ENCODE measurements at regions not wholly inside any gene's neighbourhood (a gene's known extent, or its start where the extent isn't known, plus 50 kb on each side); places are given as distances from the start of the nearest gene placed in this dataset.

- no peak overlapping the region for H3K27ac Mint-ChIP-seq
- no peak for DNase-seq (ENCODE audit: low spot score, unreplicated experiment)
- H3K9me3 Mint-ChIP-seq (ENCODE audit: low read depth): peaks cover 21% of the 10 kb centered on the region
- TF ChIP-seq CTCF (IDR thresholded peaks at IDR 0.05; ENCODE audit: unreplicated experiment): no peak
- peaks cover 7% of the 10 kb centered on the region for H3K27me3 Mint-ChIP-seq
- H3K4me1 Mint-ChIP-seq (ENCODE audit: low read depth): peaks cover 14% of the 10 kb centered on the region
- H3K4me3 Mint-ChIP-seq (ENCODE audit: low read depth): no peak overlapping the region
- no peaks in the 10 kb centered on the region for H3K36me3 Mint-ChIP-seq (ENCODE audit: insufficient read depth)
These were observed 89.3 kb upstream of the UNC5B start for GRCh38 chr10:71123023-71123422.

- DNase-seq (ENCODE audit: low spot score, unreplicated experiment): no peak
- H3K4me3 Mint-ChIP-seq (ENCODE audit: low read depth): no peak overlapping the region
- no peaks in the 10 kb centered on the region for H3K36me3 Mint-ChIP-seq (ENCODE audit: insufficient read depth)
- H3K9me3 Mint-ChIP-seq (ENCODE audit: low read depth): peaks cover 12% of the 10 kb centered on the region
- H3K27ac Mint-ChIP-seq: peak overlapping the region; percentile 84
- H3K27me3 Mint-ChIP-seq: peaks cover 7% of the 10 kb centered on the region
- TF ChIP-seq CTCF (IDR thresholded peaks at IDR 0.05; ENCODE audit: unreplicated experiment): no peak
- H3K4me1 Mint-ChIP-seq (ENCODE audit: low read depth): peaks cover 25% of the 10 kb centered on the region
These were observed 87.2 kb upstream of the UNC5B start for GRCh38 chr10:71124921-71125748.

GRCh38 chr10:71125749-71126107, 86.6 kb upstream of the UNC5B start:
- Mint-ChIP-seq H3K27ac (no peak overlapping the region), H3K27me3 (peaks cover 7% of the 10 kb centered on the region), H3K4me1 (ENCODE audit: low read depth) (peaks cover 30% of the 10 kb centered on the region), H3K4me3 (ENCODE audit: low read depth) (no peak overlapping the region), H3K36me3 (ENCODE audit: insufficient read depth) (no peaks in the 10 kb centered on the region), H3K9me3 (ENCODE audit: low read depth) (peaks cover 6% of the 10 kb centered on the region)
- TF ChIP-seq CTCF (IDR thresholded peaks at IDR 0.05; ENCODE audit: unreplicated experiment): no peak
- DNase-seq (ENCODE audit: low spot score, unreplicated experiment): no peak

GRCh38 chr10:71126432-71126831, 85.9 kb upstream of the UNC5B start:
- H3K27me3 Mint-ChIP-seq: peaks cover 9% of the 10 kb centered on the region

GRCh38 chr10:71127104-71127503, 85.3 kb upstream of the UNC5B start:
- no peak overlapping the region for H3K4me3 Mint-ChIP-seq (ENCODE audit: low read depth)
- H3K27ac Mint-ChIP-seq: no peak overlapping the region
- peaks cover 9% of the 10 kb centered on the region for H3K27me3 Mint-ChIP-seq
- H3K4me1 Mint-ChIP-seq (ENCODE audit: low read depth): peaks cover 34% of the 10 kb centered on the region
- H3K36me3 Mint-ChIP-seq (ENCODE audit: insufficient read depth): no peaks in the 10 kb centered on the region
- TF ChIP-seq CTCF (IDR thresholded peaks at IDR 0.05; ENCODE audit: unreplicated experiment): no peak
- H3K9me3 Mint-ChIP-seq (ENCODE audit: low read depth): peaks cover 2% of the 10 kb centered on the region
- no peak for DNase-seq (ENCODE audit: low spot score, unreplicated experiment)

More at GRCh38 chr10:71126432-71126831, 85.9 kb upstream of the UNC5B start:
- H3K4me1 Mint-ChIP-seq (ENCODE audit: low read depth): peaks cover 34% of the 10 kb centered on the region
- peaks cover 2% of the 10 kb centered on the region for H3K9me3 Mint-ChIP-seq (ENCODE audit: low read depth)
- no peak for DNase-seq (ENCODE audit: low spot score, unreplicated experiment)
- no peak overlapping the region for H3K4me3 Mint-ChIP-seq (ENCODE audit: low read depth)
- H3K27ac Mint-ChIP-seq: no peak overlapping the region
- H3K36me3 Mint-ChIP-seq (ENCODE audit: insufficient read depth): no peaks in the 10 kb centered on the region
- TF ChIP-seq CTCF (IDR thresholded peaks at IDR 0.05; ENCODE audit: unreplicated experiment): no peak
